22Rv1 (cell line): ENCODE measurements at regions not wholly inside any gene's neighbourhood (a gene's known extent, or its start where the extent isn't known, plus 50 kb on each side); places are given as distances from the start of the nearest gene placed in this dataset.

Experiments used
- ZFX ChIP-seq: fragments of 450-650 bp; IDR thresholded peaks from 2 replicates; pipeline ENCODE4 v1.6.1; 2017; ENCODE audit warnings: antibody characterized with exemption, borderline replicate concordance
- TF ChIP-seq, protein P1 (sequence below): fragments of 450-650 bp; IDR thresholded peaks from 2 replicates; pipeline ENCODE4 v1.5.1; 2017; ENCODE audit warnings: mild to moderate bottlenecking

- TF ChIP-seq, protein P1, sequence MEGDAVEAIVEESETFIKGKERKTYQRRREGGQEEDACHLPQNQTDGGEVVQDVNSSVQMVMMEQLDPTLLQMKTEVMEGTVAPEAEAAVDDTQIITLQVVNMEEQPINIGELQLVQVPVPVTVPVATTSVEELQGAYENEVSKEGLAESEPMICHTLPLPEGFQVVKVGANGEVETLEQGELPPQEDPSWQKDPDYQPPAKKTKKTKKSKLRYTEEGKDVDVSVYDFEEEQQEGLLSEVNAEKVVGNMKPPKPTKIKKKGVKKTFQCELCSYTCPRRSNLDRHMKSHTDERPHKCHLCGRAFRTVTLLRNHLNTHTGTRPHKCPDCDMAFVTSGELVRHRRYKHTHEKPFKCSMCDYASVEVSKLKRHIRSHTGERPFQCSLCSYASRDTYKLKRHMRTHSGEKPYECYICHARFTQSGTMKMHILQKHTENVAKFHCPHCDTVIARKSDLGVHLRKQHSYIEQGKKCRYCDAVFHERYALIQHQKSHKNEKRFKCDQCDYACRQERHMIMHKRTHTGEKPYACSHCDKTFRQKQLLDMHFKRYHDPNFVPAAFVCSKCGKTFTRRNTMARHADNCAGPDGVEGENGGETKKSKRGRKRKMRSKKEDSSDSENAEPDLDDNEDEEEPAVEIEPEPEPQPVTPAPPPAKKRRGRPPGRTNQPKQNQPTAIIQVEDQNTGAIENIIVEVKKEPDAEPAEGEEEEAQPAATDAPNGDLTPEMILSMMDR = no peak
- no peak for TF ChIP-seq ZFX
Measured at GRCh38 chr1:168974611-168975010, 131.9 kb upstream of the ATP1B1 start.
